ENCODE measurements at regions not wholly inside any gene's neighbourhood (a gene's known extent, or its start where the extent isn't known, plus 50 kb on each side); places are given as distances from the start of the nearest gene placed in this dataset.

- TF ChIP-seq EZH2 (IDR thresholded peaks at IDR 0.05) (no peak), POLR2AphosphoS5 (IDR thresholded peaks at IDR 0.05; ENCODE audit: borderline replicate concordance, low read depth, low read length) (no peak), FOXP2 (optimal IDR thresholded peaks at IDR 0.05; ENCODE audit: control extremely low read depth, extremely low read length, insufficient read depth) (no peak)
Observed at GRCh38 chr1:171403393-171403792, 81.9 kb upstream of the PRRC2C start.
